SK-N-SH (cell line): ENCODE measurements at regions not wholly inside any gene's neighbourhood (a gene's known extent, or its start where the extent isn't known, plus 50 kb on each side); places are given as distances from the start of the nearest gene placed in this dataset.

ENCODE experiments used
- CTCF ChIA-PET: fragments of 300-600, 350-600 bp; formaldehyde crosslinking; extraction: SDS; loops from one replicate; lab custom pipeline; 2021; lab: Yijun Ruan, JAX
- POLR2A ChIA-PET: fragments of 350-600 bp; sonication (Branson Sonifier 250); formaldehyde crosslinking; extraction: SDS; loops from one replicate; lab custom pipeline; 2020; ENCODE audit warnings: antibody characterized with exemption, inconsistent platforms; lab: Yijun Ruan, JAX
- DNase-seq: peaks from one replicate; pipeline ENCODE4 v3.0.0; 2012
- H2AFZ ChIP-seq: fragments of 200-600 bp; sonication (generic); 2 replicates; pipeline ENCODE4 v1.8.1; 2016; ENCODE audit warnings: antibody characterized with exemption, mild to moderate bottlenecking, low read depth
- H3F3A ChIP-seq: fragments of 200-600 bp; sonication (generic); replicated peaks from 2 replicates; pipeline ENCODE3; 2016; ENCODE audit warnings: antibody characterized with exemption, mild to moderate bottlenecking; ENCODE audit not compliant: insufficient read depth
- H3K27ac ChIP-seq, 2 experiments: fragments of 200-500 bp in 1 of 2; fragments of 200-600 bp in 1 of 2; sonication (Bioruptor generic) in 1 of 2; sonication (generic), shearing (Covaris generic) in 1 of 2; 2 replicates each; pipeline versions ENCODE4 v1.5.1 to v1.6.1; 2014 to 2016; ENCODE audit warnings: low read depth in 2 of 2, inconsistent platforms in 1 of 2, low read length in 1 of 2, mild to moderate bottlenecking in 1 of 2, mixed read lengths in 1 of 2
- H3K27me3 ChIP-seq: fragments of 200-600 bp; sonication (generic), shearing (Covaris generic); 2 replicates; pipeline ENCODE4 v1.6.1; 2016; ENCODE audit warnings: mixed run types; ENCODE audit not compliant: insufficient read depth
- H3K36me3 ChIP-seq, 2 experiments: fragments of 200-500 bp in 1 of 2; fragments of 200-600 bp in 1 of 2; sonication (Bioruptor generic) in 1 of 2; sonication (generic) in 1 of 2; replicated peaks in 1 of 2; 2 replicates each; pipeline versions ENCODE3 to v1.5.1; 2014 to 2016; ENCODE audit warnings: low read length in 1 of 2, mild to moderate bottlenecking in 1 of 2; ENCODE audit not compliant: insufficient read depth in 2 of 2, control insufficient read depth in 1 of 2
- H3K4me1 ChIP-seq, 2 experiments: fragments of 200-500 bp in 1 of 2; fragments of 200-600 bp in 1 of 2; sonication (Bioruptor generic) in 1 of 2; sonication (generic), shearing (Covaris generic) in 1 of 2; 2 replicates each; pipeline versions ENCODE4 v1.5.1 to v1.6.1; 2014 to 2016; ENCODE audit warnings: low read depth in 1 of 2, low read length in 1 of 2, mixed run types in 1 of 2; ENCODE audit not compliant: insufficient read depth in 2 of 2, control insufficient read depth in 1 of 2
- H3K4me2 ChIP-seq: fragments of 200-600 bp; sonication (generic), shearing (Covaris generic); 2 replicates; pipeline ENCODE4 v1.6.1; 2017; ENCODE audit warnings: mixed run types
- H3K4me3 ChIP-seq, 2 experiments: fragments of 200-500 bp in 1 of 2; fragments of 200-600 bp in 1 of 2; sonication (Bioruptor generic) in 1 of 2; sonication (generic), shearing (Covaris generic) in 1 of 2; 2 replicates each; pipeline versions ENCODE4 v1.5.1 to v1.8.1; 2014 to 2016; ENCODE audit warnings: low read depth in 2 of 2, inconsistent platforms in 1 of 2, low read length in 1 of 2, mild to moderate bottlenecking in 1 of 2, mixed read lengths in 1 of 2, moderate library complexity in 1 of 2
- H3K79me2 ChIP-seq: fragments of 200-600 bp; sonication (generic); 2 replicates; pipeline ENCODE4 v1.8.1; 2017; ENCODE audit warnings: mild to moderate bottlenecking; ENCODE audit not compliant: insufficient read depth
- H3K9ac ChIP-seq: fragments of 200-600 bp; sonication (generic); 2 replicates; pipeline ENCODE4 v1.6.1; 2017; ENCODE audit warnings: mixed run types
- H3K9me2 ChIP-seq: fragments of 200-600 bp; sonication (generic); 2 replicates; pipeline ENCODE4 v1.6.1; 2017; ENCODE audit warnings: mixed run types
- H3K9me3 ChIP-seq: fragments of 200-600 bp; sonication (generic); 2 replicates; pipeline ENCODE4 v1.6.1; 2017; ENCODE audit warnings: mixed run types, mild to moderate bottlenecking, moderate library complexity
- H4K20me1 ChIP-seq: fragments of 200-600 bp; sonication (generic); 2 replicates; pipeline ENCODE4 v1.6.1; 2017; ENCODE audit warnings: mild to moderate bottlenecking, mixed run types; ENCODE audit not compliant: insufficient read depth
- EP300 ChIP-seq, 2 experiments: IDR thresholded peaks; 2 replicates each; pipeline versions ENCODE4 v1.4.0 to v1.6.1; 2012; ENCODE audit warnings: borderline replicate concordance in 1 of 2, low read depth in 1 of 2, low read length in 1 of 2
- FOSL2 ChIP-seq: IDR thresholded peaks from 2 replicates; pipeline ENCODE4 v1.4.0; 2012; ENCODE audit warnings: low read depth, mild to moderate bottlenecking, moderate library complexity, borderline replicate concordance
- FOXM1 ChIP-seq: IDR thresholded peaks from 2 replicates; pipeline ENCODE4 v1.4.0; 2012; ENCODE audit warnings: low read depth, mild to moderate bottlenecking
- GABPA ChIP-seq: IDR thresholded peaks from 2 replicates; pipeline ENCODE4 v1.4.0; 2012; ENCODE audit warnings: low read depth, mild to moderate bottlenecking
- MEF2A ChIP-seq: IDR thresholded peaks from 2 replicates; pipeline ENCODE4 v1.4.0; 2012; ENCODE audit warnings: low read depth, borderline replicate concordance
- MXI1 ChIP-seq: IDR thresholded peaks from 2 replicates; pipeline ENCODE4 v1.6.1; 2012; ENCODE audit warnings: mild to moderate bottlenecking, low read depth, low read length, improper control_type of control experiment
- NFIC ChIP-seq: IDR thresholded peaks from 2 replicates; pipeline ENCODE4 v1.4.0; 2012; ENCODE audit warnings: borderline replicate concordance
- TCF12 ChIP-seq: IDR thresholded peaks from 2 replicates; pipeline ENCODE4 v1.4.0; 2012
- TEAD4 ChIP-seq: IDR thresholded peaks from 2 replicates; pipeline ENCODE4 v1.4.0; 2012; ENCODE audit warnings: mild to moderate bottlenecking, borderline replicate concordance; ENCODE audit not compliant: insufficient read depth
- WGBS: methylation state at CpG from one replicate; pipeline ENCODE4 v1.1.6; 2017; ENCODE audit warnings: low lambda C conversion rate; 5-methylcytosine and 5-hydroxymethylcytosine counted together
- TF ChIP-seq, protein P1 (sequence below): IDR thresholded peaks from 2 replicates; pipeline ENCODE4; 2012
- TF ChIP-seq, protein P2 (sequence below): IDR thresholded peaks from 2 replicates; pipeline ENCODE4 v1.4.0; 2012; ENCODE audit warnings: low read depth, borderline replicate concordance
- TF ChIP-seq, protein P3 (sequence below): fragments of 200-600 bp; sonication (generic); IDR thresholded peaks from 2 replicates; pipeline ENCODE4 v1.6.1; 2017; ENCODE audit warnings: antibody characterized with exemption, mild to moderate bottlenecking, moderate library complexity

DNA sequence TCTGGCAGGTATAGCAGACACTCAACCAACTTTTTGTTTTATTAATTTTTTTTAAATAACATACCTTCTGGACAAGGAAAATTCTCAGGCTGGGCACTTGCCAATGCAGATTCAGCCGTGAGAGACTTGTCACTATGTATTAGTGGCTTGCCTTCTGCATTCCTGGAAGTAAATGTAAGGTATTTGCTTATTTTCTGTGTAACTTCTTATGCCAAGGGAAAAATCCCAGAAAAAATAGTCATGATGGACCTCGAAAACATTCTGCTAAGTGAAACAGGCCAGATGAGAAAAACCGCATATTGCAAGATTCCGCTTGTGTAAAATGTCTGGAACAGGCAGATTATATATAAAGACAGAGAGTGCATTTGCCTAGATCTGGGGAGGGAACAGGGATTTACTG is 260.3 kb upstream of the DAPK1 start (continued):
- TF ChIP-seq, protein P1, sequence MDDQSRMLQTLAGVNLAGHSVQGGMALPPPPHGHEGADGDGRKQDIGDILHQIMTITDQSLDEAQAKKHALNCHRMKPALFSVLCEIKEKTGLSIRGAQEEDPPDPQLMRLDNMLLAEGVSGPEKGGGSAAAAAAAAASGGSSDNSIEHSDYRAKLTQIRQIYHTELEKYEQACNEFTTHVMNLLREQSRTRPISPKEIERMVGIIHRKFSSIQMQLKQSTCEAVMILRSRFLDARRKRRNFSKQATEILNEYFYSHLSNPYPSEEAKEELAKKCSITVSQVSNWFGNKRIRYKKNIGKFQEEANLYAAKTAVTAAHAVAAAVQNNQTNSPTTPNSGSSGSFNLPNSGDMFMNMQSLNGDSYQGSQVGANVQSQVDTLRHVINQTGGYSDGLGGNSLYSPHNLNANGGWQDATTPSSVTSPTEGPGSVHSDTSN: peak; percentile 68
- TF ChIP-seq TCF12 (peak; percentile 60; the same call in 1 of the 2 replicates), MEF2A (no peak), TEAD4 (no peak), GABPA (no peak), MXI1 (no peak), EP300 (IDR thresholded peaks at IDR 0.05; ENCODE audit: borderline replicate concordance in 1 of 2, low read depth in 1 of 2, low read length in 1 of 2) (peak in 1 of 2 experiments; percentile 58; a peak in 1 of 4 replicates)
- TF ChIP-seq, protein P2, sequence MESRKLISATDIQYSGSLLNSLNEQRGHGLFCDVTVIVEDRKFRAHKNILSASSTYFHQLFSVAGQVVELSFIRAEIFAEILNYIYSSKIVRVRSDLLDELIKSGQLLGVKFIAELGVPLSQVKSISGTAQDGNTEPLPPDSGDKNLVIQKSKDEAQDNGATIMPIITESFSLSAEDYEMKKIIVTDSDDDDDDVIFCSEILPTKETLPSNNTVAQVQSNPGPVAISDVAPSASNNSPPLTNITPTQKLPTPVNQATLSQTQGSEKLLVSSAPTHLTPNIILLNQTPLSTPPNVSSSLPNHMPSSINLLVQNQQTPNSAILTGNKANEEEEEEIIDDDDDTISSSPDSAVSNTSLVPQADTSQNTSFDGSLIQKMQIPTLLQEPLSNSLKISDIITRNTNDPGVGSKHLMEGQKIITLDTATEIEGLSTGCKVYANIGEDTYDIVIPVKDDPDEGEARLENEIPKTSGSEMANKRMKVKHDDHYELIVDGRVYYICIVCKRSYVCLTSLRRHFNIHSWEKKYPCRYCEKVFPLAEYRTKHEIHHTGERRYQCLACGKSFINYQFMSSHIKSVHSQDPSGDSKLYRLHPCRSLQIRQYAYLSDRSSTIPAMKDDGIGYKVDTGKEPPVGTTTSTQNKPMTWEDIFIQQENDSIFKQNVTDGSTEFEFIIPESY: no peak

DNA sequence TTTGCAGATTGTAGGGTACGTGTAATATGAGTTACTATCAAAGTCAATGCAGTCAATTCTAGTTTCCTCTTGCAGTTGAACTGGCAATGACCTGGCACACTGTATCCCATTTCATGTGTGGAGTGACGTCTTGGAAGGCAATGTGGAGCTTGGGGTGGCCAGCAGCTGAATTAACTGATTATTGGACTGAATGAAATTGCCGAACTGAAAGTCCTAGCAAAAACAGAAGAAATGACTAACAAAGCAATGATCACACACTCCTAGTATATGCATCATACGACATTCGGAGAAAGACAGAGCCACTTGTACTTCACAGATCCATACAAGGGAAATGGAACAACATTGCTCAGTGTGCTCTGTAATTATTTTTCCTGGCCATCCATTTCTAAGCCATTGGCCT is 259.1 kb upstream of the DAPK1 start:
- H3K4me3 ChIP-seq: no peak overlapping the region
- H3K9ac ChIP-seq: no peak overlapping the region
- no peaks in the 10 kb centered on the region for H3F3A ChIP-seq
- H3K9me3 ChIP-seq: no peaks in the 10 kb centered on the region
- H3K79me2 ChIP-seq: no peaks in the 10 kb centered on the region
- H3K27me3 ChIP-seq: no peaks in the 10 kb centered on the region
- H3K4me1 ChIP-seq: peaks cover 0 to 4% of the 10 kb centered on the region in 2 experiments; a peak in 2 of 4 replicates
- no peak for DNase-seq
- no peak overlapping the region for H3K4me2 ChIP-seq
- WGBS: 86% methylated on average over 5 of the region's 5 CpGs
- CTCF ChIA-PET: interaction anchor here (0.6 kb wide), 1 partner anchor 8 kb away, joined by 3 read pairs; no protein-coding TSS in a partner anchor
- POLR2A ChIA-PET: no interaction called here
- peak overlapping the region in 1 of 2 experiments; percentile 62; a peak in 1 of 4 replicates for H3K27ac ChIP-seq
- H2AFZ ChIP-seq: no peak overlapping the region
- no peaks in the 10 kb centered on the region for H3K36me3 ChIP-seq
- H4K20me1 ChIP-seq: no peaks in the 10 kb centered on the region
- no peaks in the 10 kb centered on the region for H3K9me2 ChIP-seq
- TF ChIP-seq FOSL2: no peak
- TF ChIP-seq, protein P3, sequence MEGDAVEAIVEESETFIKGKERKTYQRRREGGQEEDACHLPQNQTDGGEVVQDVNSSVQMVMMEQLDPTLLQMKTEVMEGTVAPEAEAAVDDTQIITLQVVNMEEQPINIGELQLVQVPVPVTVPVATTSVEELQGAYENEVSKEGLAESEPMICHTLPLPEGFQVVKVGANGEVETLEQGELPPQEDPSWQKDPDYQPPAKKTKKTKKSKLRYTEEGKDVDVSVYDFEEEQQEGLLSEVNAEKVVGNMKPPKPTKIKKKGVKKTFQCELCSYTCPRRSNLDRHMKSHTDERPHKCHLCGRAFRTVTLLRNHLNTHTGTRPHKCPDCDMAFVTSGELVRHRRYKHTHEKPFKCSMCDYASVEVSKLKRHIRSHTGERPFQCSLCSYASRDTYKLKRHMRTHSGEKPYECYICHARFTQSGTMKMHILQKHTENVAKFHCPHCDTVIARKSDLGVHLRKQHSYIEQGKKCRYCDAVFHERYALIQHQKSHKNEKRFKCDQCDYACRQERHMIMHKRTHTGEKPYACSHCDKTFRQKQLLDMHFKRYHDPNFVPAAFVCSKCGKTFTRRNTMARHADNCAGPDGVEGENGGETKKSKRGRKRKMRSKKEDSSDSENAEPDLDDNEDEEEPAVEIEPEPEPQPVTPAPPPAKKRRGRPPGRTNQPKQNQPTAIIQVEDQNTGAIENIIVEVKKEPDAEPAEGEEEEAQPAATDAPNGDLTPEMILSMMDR: no peak
- no peak for TF ChIP-seq FOXM1
- TF ChIP-seq TCF12: no peak

DNA sequence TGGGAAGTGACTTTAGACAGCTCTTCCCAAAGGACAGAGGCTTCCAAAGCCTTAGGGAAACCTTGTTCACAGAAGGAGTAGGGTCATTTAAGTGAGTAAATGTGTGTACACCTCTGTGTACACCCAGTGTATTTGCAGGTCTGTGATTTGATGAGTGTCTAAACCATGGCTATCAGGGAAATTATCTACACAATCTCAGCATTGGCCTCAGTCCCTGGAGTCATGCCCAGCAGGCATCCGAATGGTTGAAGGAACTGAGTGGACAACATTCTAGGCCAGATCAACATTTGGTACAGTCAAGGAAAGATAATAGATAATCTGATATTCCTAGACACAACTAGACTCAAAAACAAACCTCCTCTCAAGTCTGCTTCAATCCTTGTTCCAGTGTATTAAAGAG is 258.4 kb upstream of the DAPK1 start:
- H4K20me1 ChIP-seq: no peaks in the 10 kb centered on the region
- peak; percentile 48 for TF ChIP-seq NFIC
- no peak for TF ChIP-seq EP300 (IDR thresholded peaks at IDR 0.05; ENCODE audit: borderline replicate concordance in 1 of 2, low read depth in 1 of 2, low read length in 1 of 2)
- H3K79me2 ChIP-seq: no peaks in the 10 kb centered on the region
- ChIA-PET CTCF (no interaction called here), POLR2A (no interaction called here)
- no peak overlapping the region for H3K4me3 ChIP-seq
- H3K4me2 ChIP-seq: no peak overlapping the region
- no peaks in the 10 kb centered on the region for H3K36me3 ChIP-seq
- no peak overlapping the region for H2AFZ ChIP-seq
- WGBS: 38% methylated on average over 1 of the region's 1 CpG
- H3K27ac ChIP-seq: no peak overlapping the region
- no peaks in the 10 kb centered on the region for H3K9me3 ChIP-seq
- no peak for DNase-seq
- H3K27me3 ChIP-seq: no peaks in the 10 kb centered on the region
- H3F3A ChIP-seq: no peaks in the 10 kb centered on the region
- no peaks in the 10 kb centered on the region for H3K9me2 ChIP-seq
- H3K9ac ChIP-seq: no peak overlapping the region
- H3K4me1 ChIP-seq: peaks cover 0 to 4% of the 10 kb centered on the region in 2 experiments; a peak in 2 of 4 replicates
